SK-N-SH treated with all-trans-retinoic acid at 6 μM for 48 hours (cell line): ENCODE measurements at regions not wholly inside any gene's neighbourhood (a gene's known extent, or its start where the extent isn't known, plus 50 kb on each side); places are given as distances from the start of the nearest gene placed in this dataset.

Experiments used
- ARNTL ChIP-seq: fragments of 450-650 bp; formaldehyde crosslinking; IDR thresholded peaks from 2 replicates; pipeline ENCODE4 v1.5.0; 2020; ENCODE audit warnings: low read depth, mild to moderate bottlenecking, moderate library complexity, borderline replicate concordance
- BACH2 ChIP-seq: fragments of 250-450 bp; sonication (Bioruptor Pico); IDR thresholded peaks from 2 replicates; pipeline ENCODE4 v1.9.0; 2021; ENCODE audit warnings: mild to moderate bottlenecking, borderline replicate concordance
- CSDC2 ChIP-seq: fragments of 250-450 bp; sonication (Bioruptor Pico); IDR thresholded peaks from 2 replicates; pipeline ENCODE4 v1.5.0; 2020; ENCODE audit warnings: mild to moderate bottlenecking, moderate library complexity
- ESRRG ChIP-seq: fragments of 250-450 bp; sonication (Bioruptor Pico); IDR thresholded peaks from 2 replicates; pipeline ENCODE4 v1.6.1; 2021; ENCODE audit warnings: mild to moderate bottlenecking
- GLIS3 ChIP-seq: fragments of 250-450 bp; sonication (Bioruptor Pico); IDR thresholded peaks from 2 replicates; pipeline ENCODE4 v1.5.0; 2020; ENCODE audit warnings: mild to moderate bottlenecking, moderate library complexity
- PPARA ChIP-seq: fragments of 250-450 bp; sonication (Bioruptor Pico); IDR thresholded peaks from 2 replicates; pipeline ENCODE4 v1.5.0; 2020; ENCODE audit warnings: mild to moderate bottlenecking, borderline replicate concordance
- RARB ChIP-seq: fragments of 250-450 bp; sonication (Bioruptor Pico); IDR thresholded peaks from 2 replicates; pipeline ENCODE4 v1.8.0; 2021; ENCODE audit warnings: mild to moderate bottlenecking, moderate library complexity
- TOX ChIP-seq: fragments of 250-450 bp; sonication (Bioruptor Pico); IDR thresholded peaks from 2 replicates; pipeline ENCODE4 v1.8.0; 2021; ENCODE audit warnings: mild to moderate bottlenecking, moderate library complexity, borderline replicate concordance
- ZFP30 ChIP-seq: fragments of 450-650 bp; formaldehyde crosslinking; IDR thresholded peaks from 2 replicates; pipeline ENCODE4 v1.5.0; 2022; ENCODE audit warnings: mild to moderate bottlenecking, moderate library complexity
- ZNF565 ChIP-seq: fragments of 450-650 bp; formaldehyde crosslinking; conservative IDR thresholded peaks from 2 replicates; pipeline ENCODE4 v1.5.0; 2020; ENCODE audit warnings: low read depth, mild to moderate bottlenecking, moderate library complexity
- ZNF8 ChIP-seq: fragments of 450-650 bp; formaldehyde crosslinking; IDR thresholded peaks from 2 replicates; pipeline ENCODE4 v1.5.0; 2020; ENCODE audit warnings: mild to moderate bottlenecking, moderate library complexity
- TF ChIP-seq, protein P1 (sequence below): fragments of 250-450 bp; sonication (Bioruptor Pico); IDR thresholded peaks from 2 replicates; pipeline ENCODE4 v1.8.0; 2020; ENCODE audit warnings: mild to moderate bottlenecking, moderate library complexity, borderline replicate concordance
- TF ChIP-seq, protein P2 (sequence below): fragments of 250-450 bp; sonication (Bioruptor Pico); IDR thresholded peaks from 2 replicates; pipeline ENCODE4 v1.5.1; 2020; ENCODE audit warnings: low read depth, mild to moderate bottlenecking, moderate library complexity
- TF ChIP-seq, protein P3 (sequence below): fragments of 250-450 bp; sonication (Bioruptor Pico); IDR thresholded peaks from 2 replicates; pipeline ENCODE4 v1.8.0; 2021; ENCODE audit warnings: low read depth, mild to moderate bottlenecking, moderate library complexity, borderline replicate concordance

DNA sequence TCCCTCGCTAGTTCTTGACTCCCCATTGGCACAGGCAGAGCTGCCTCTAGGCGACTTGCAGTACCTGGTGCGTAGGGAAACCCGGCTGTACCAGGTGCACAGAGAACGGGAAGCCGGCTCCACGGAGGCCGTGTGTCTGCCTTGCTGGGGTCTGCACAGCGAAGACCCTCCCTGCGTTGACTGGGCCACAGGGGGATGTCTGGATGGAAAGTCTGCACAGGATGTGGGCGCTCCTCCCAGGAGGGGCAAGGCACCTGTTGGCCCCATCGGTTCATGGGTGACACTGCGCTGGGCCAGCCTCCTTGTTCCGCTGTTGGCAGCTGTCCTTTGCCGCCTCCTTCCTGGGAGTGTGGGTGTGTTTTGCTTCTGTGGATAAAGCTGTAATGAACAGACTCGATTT, 138.3 kb downstream of the TEX29 start:
- TF ChIP-seq ZNF8, result no peak
- no peak for TF ChIP-seq ZNF565
- no peak for TF ChIP-seq ESRRG (CRISPR knock-in tag)
- TF ChIP-seq CSDC2, result no peak
- TF ChIP-seq RARB (CRISPR knock-in tag), result no peak
- no peak for TF ChIP-seq BACH2 (CRISPR knock-in tag)
- no peak for TF ChIP-seq ARNTL (CRISPR knock-in tag)
- TF ChIP-seq ZFP30 (CRISPR knock-in tag), result no peak
- TF ChIP-seq, protein P1, sequence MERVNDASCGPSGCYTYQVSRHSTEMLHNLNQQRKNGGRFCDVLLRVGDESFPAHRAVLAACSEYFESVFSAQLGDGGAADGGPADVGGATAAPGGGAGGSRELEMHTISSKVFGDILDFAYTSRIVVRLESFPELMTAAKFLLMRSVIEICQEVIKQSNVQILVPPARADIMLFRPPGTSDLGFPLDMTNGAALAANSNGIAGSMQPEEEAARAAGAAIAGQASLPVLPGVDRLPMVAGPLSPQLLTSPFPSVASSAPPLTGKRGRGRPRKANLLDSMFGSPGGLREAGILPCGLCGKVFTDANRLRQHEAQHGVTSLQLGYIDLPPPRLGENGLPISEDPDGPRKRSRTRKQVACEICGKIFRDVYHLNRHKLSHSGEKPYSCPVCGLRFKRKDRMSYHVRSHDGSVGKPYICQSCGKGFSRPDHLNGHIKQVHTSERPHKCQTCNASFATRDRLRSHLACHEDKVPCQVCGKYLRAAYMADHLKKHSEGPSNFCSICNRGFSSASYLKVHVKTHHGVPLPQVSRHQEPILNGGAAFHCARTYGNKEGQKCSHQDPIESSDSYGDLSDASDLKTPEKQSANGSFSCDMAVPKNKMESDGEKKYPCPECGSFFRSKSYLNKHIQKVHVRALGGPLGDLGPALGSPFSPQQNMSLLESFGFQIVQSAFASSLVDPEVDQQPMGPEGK (CRISPR knock-in tag), result no peak
- TF ChIP-seq GLIS3 (CRISPR knock-in tag), result no peak
- TF ChIP-seq, protein P2, sequence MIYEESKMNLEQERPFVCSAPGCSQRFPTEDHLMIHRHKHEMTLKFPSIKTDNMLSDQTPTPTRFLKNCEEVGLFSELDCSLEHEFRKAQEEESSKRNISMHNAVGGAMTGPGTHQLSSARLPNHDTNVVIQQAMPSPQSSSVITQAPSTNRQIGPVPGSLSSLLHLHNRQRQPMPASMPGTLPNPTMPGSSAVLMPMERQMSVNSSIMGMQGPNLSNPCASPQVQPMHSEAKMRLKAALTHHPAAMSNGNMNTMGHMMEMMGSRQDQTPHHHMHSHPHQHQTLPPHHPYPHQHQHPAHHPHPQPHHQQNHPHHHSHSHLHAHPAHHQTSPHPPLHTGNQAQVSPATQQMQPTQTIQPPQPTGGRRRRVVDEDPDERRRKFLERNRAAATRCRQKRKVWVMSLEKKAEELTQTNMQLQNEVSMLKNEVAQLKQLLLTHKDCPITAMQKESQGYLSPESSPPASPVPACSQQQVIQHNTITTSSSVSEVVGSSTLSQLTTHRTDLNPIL, result no peak
- TF ChIP-seq, protein P3, sequence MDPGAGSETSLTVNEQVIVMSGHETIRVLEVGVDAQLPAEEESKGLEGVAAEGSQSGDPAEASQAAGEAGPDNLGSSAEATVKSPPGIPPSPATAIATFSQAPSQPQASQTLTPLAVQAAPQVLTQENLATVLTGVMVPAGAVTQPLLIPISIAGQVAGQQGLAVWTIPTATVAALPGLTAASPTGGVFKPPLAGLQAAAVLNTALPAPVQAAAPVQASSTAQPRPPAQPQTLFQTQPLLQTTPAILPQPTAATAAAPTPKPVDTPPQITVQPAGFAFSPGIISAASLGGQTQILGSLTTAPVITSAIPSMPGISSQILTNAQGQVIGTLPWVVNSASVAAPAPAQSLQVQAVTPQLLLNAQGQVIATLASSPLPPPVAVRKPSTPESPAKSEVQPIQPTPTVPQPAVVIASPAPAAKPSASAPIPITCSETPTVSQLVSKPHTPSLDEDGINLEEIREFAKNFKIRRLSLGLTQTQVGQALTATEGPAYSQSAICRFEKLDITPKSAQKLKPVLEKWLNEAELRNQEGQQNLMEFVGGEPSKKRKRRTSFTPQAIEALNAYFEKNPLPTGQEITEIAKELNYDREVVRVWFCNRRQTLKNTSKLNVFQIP, result no peak
- TF ChIP-seq PPARA (CRISPR knock-in tag), result no peak
- no peak for TF ChIP-seq TOX (CRISPR knock-in tag)
